ENCODE measurements at regions not wholly inside any gene's neighbourhood (a gene's known extent, or its start where the extent isn't known, plus 50 kb on each side); places are given as distances from the start of the nearest gene placed in this dataset.

GRCh38 chr4:125049711-125050110 is 265.0 kb upstream of the FAT4 start (continued):
- TF ChIP-seq CHD7 (IDR thresholded peaks at IDR 0.05; ENCODE audit: insufficient replicate concordance, low read length) (no peak), ZNF274 (IDR thresholded peaks at IDR 0.05; ENCODE audit: borderline replicate concordance, extremely low read depth, low read length) (no peak), RXRA (IDR thresholded peaks at IDR 0.05; ENCODE audit: insufficient read depth, low read depth, low read length) (no peak), GABPA (IDR thresholded peaks at IDR 0.05; ENCODE audit: borderline replicate concordance, insufficient read depth, low read length) (no peak), KDM4A (IDR thresholded peaks at IDR 0.05; ENCODE audit: low read depth, low read length, severe bottlenecking) (no peak), HDAC2 (IDR thresholded peaks at IDR 0.05; ENCODE audit: borderline replicate concordance in 1 of 2, low read depth in 2 of 2, low read length in 2 of 2) (no peak), CHD2 (IDR thresholded peaks at IDR 0.05; ENCODE audit: low read length) (no peak), JUN (IDR thresholded peaks at IDR 0.05; ENCODE audit: low read depth, low read length) (no peak), SP4 (IDR thresholded peaks at IDR 0.05; ENCODE audit: low read length) (no peak), CHD1 (IDR thresholded peaks at IDR 0.05; ENCODE audit: low read depth, low read length) (no peak), MAFK (IDR thresholded peaks at IDR 0.05; ENCODE audit: low read depth, low read length) (no peak), EZH2 (IDR thresholded peaks at IDR 0.05; ENCODE audit: low read depth, low read length, severe bottlenecking) (no peak), JUND (IDR thresholded peaks at IDR 0.05; ENCODE audit: low read length) (no peak)

Measured in H1 (cell line).